WTC11 (cell line): ENCODE measurements at regions not wholly inside any gene's neighbourhood (a gene's known extent, or its start where the extent isn't known, plus 50 kb on each side); places are given as distances from the start of the nearest gene placed in this dataset.

Experiments
- ATAC-seq: fragments of 200-7000 bp; cut with Tn5 transposase; 2 replicates; pipeline ENCODE4 v1.10.0; 2021; ENCODE audit warnings: mild to moderate bottlenecking, moderate library complexity
- CTCF ChIA-PET: fragments of 300-600 bp; sonication (Branson Sonifier 250); formaldehyde crosslinking; loops from one replicate; lab custom pipeline; 2021; ENCODE audit warnings: antibody characterized with exemption; lab: Charles Lee
- POLR2A ChIA-PET: fragments of 350-600 bp; sonication (Branson Sonifier 250); formaldehyde crosslinking; loops from one replicate; lab custom pipeline; 2021; ENCODE audit warnings: antibody characterized with exemption; lab: Charles Lee
- DNase-seq: peaks from one replicate; pipeline ENCODE4 v3.0.0; 2021; ENCODE audit warnings: low spot score
- H3K27ac Mint-ChIP-seq: 2 replicates; pipeline ENCODE4 v1.8.0; 2021; ENCODE audit warnings: mixed read lengths
- H3K27me3 Mint-ChIP-seq: 2 replicates; pipeline ENCODE4 v1.8.0; 2021; ENCODE audit warnings: low read depth, mild to moderate bottlenecking, moderate library complexity, mixed read lengths
- H3K36me3 Mint-ChIP-seq: 2 replicates; pipeline ENCODE4 v1.8.0; 2021; ENCODE audit warnings: mixed read lengths
- H3K4me1 Mint-ChIP-seq: 2 replicates; pipeline ENCODE4 v1.8.0; 2022; ENCODE audit warnings: mixed read lengths
- H3K4me3 Mint-ChIP-seq: 2 replicates; pipeline ENCODE4 v1.8.0; 2021; ENCODE audit warnings: mild to moderate bottlenecking, moderate library complexity, mixed read lengths
- H3K9me3 Mint-ChIP-seq: 2 replicates; pipeline ENCODE4 v1.8.0; 2021; ENCODE audit warnings: mixed read lengths
- CDX4 ChIP-seq: fragments of 250-450 bp; sonication (Bioruptor Pico); IDR thresholded peaks from 2 replicates; pipeline ENCODE4 v1.9.0; 2021; ENCODE audit warnings: moderate library complexity, mild to moderate bottlenecking, inconsistent platforms, borderline replicate concordance
- E2F4 ChIP-seq: sonication (generic); formaldehyde crosslinking; IDR thresholded peaks from 2 replicates; pipeline ENCODE4 v1.8.1; 2022; ENCODE audit warnings: low read depth, mild to moderate bottlenecking, moderate library complexity, missing genetic modification reagents, borderline replicate concordance
- ESRRA ChIP-seq: sonication (generic); formaldehyde crosslinking; IDR thresholded peaks from 2 replicates; pipeline ENCODE4 v1.8.1; 2022; ENCODE audit warnings: mild to moderate bottlenecking, missing genetic modification reagents, borderline replicate concordance
- GRHL2 ChIP-seq: fragments of 250-450 bp; sonication (Bioruptor Pico); IDR thresholded peaks from 2 replicates; pipeline ENCODE4 v1.8.0; 2022; ENCODE audit warnings: mild to moderate bottlenecking, moderate library complexity; ENCODE audit not compliant: insufficient replicate concordance, severe bottlenecking
- GTF2I ChIP-seq: fragments of 250-450 bp; sonication (Bioruptor Pico); conservative IDR thresholded peaks from 2 replicates; pipeline ENCODE4 v1.4.0; 2021; ENCODE audit warnings: mild to moderate bottlenecking
- JAZF1 ChIP-seq: fragments of 250-450 bp; sonication (Bioruptor Pico); IDR thresholded peaks from 2 replicates; pipeline ENCODE4 v1.9.0; 2021; ENCODE audit warnings: moderate library complexity, mild to moderate bottlenecking, inconsistent platforms
- JUN ChIP-seq: sonication (generic); formaldehyde crosslinking; IDR thresholded peaks from 2 replicates; pipeline ENCODE4 v1.8.0; 2023; ENCODE audit warnings: mild to moderate bottlenecking, missing genetic modification reagents
- MLX ChIP-seq: sonication (generic); formaldehyde crosslinking; IDR thresholded peaks from 2 replicates; pipeline ENCODE4 v1.8.1; 2023; ENCODE audit warnings: mild to moderate bottlenecking, missing genetic modification reagents, moderate library complexity
- NR1H2 ChIP-seq: sonication (generic); formaldehyde crosslinking; IDR thresholded peaks from 2 replicates; pipeline ENCODE4 v1.9.0; 2021; ENCODE audit warnings: mild to moderate bottlenecking, moderate library complexity, missing genetic modification reagents
- NR3C1 ChIP-seq: sonication (generic); formaldehyde crosslinking; conservative IDR thresholded peaks from 2 replicates; pipeline ENCODE4 v1.8.1; 2023; ENCODE audit warnings: low read depth, mild to moderate bottlenecking, missing genetic modification reagents
- SMAD4 ChIP-seq: sonication (generic); formaldehyde crosslinking; IDR thresholded peaks from 2 replicates; pipeline ENCODE4 v1.8.0; 2022; ENCODE audit warnings: mild to moderate bottlenecking, missing genetic modification reagents
- SP1 ChIP-seq: sonication (generic); formaldehyde crosslinking; conservative IDR thresholded peaks from 2 replicates; pipeline ENCODE4 v1.8.1; 2022; ENCODE audit warnings: missing genetic modification reagents
- ZNF232 ChIP-seq: sonication (generic); formaldehyde crosslinking; IDR thresholded peaks from 2 replicates; pipeline ENCODE4 v1.8.0; 2022; ENCODE audit warnings: mild to moderate bottlenecking, missing genetic modification reagents
- ZNF281 ChIP-seq: sonication (generic); formaldehyde crosslinking; IDR thresholded peaks from 2 replicates; pipeline ENCODE4 v1.8.0; 2023; ENCODE audit warnings: mild to moderate bottlenecking, missing genetic modification reagents
- ZNF317 ChIP-seq: sonication (generic); formaldehyde crosslinking; IDR thresholded peaks from 2 replicates; pipeline ENCODE4 v1.8.1; 2023; ENCODE audit warnings: low read depth, mild to moderate bottlenecking, moderate library complexity, missing genetic modification reagents, borderline replicate concordance
- ZNF532 ChIP-seq: fragments of 250-450 bp; sonication (Bioruptor Pico); IDR thresholded peaks from 2 replicates; pipeline ENCODE4 v1.9.0; 2021; ENCODE audit warnings: mild to moderate bottlenecking, borderline replicate concordance
- ZNF671 ChIP-seq: fragments of 250-450 bp; sonication (Bioruptor Pico); IDR thresholded peaks from 2 replicates; pipeline ENCODE4 v1.8.0; 2021; ENCODE audit warnings: mild to moderate bottlenecking
- TF ChIP-seq, protein P1 (sequence below): sonication (generic); formaldehyde crosslinking; IDR thresholded peaks from 2 replicates; pipeline ENCODE4 v1.8.1; 2023; ENCODE audit warnings: mild to moderate bottlenecking, missing genetic modification reagents
- TF ChIP-seq, protein P2 (sequence below): sonication (generic); formaldehyde crosslinking; IDR thresholded peaks from 2 replicates; pipeline ENCODE4 v1.8.1; 2022; ENCODE audit warnings: missing genetic modification reagents, borderline replicate concordance

GRCh38 chr15:36325206-36325605 lies 254.2 kb upstream of the CDIN1 start:
- Mint-ChIP-seq H3K27ac (no peak overlapping the region), H3K27me3 (no peaks in the 10 kb centered on the region), H3K4me1 (no peaks in the 10 kb centered on the region), H3K36me3 (no peaks in the 10 kb centered on the region), H3K9me3 (peaks cover 5% of the 10 kb centered on the region; the same call in 1 of the 2 replicates), H3K4me3 (no peak overlapping the region)
- no peak for ATAC-seq
- no peak for DNase-seq
- ChIA-PET POLR2A (no interaction called here), CTCF (no interaction called here)
- TF ChIP-seq ZNF671 (no peak), GRHL2 (CRISPR knock-in tag) (no peak), ZNF532 (CRISPR knock-in tag) (no peak), JAZF1 (CRISPR knock-in tag) (no peak), SMAD4 (CRISPR knock-in tag) (no peak), NR1H2 (CRISPR knock-in tag) (no peak), ZNF232 (CRISPR knock-in tag) (no peak), ZNF317 (CRISPR knock-in tag) (no peak), ESRRA (CRISPR knock-in tag) (no peak), JUN (CRISPR knock-in tag) (no peak), CDX4 (no peak), GTF2I (CRISPR knock-in tag) (no peak), E2F4 (no peak), SP1 (CRISPR knock-in tag) (no peak), ZNF281 (CRISPR knock-in tag) (no peak), MLX (CRISPR knock-in tag) (no peak), NR3C1 (no peak)
- TF ChIP-seq, protein P1, sequence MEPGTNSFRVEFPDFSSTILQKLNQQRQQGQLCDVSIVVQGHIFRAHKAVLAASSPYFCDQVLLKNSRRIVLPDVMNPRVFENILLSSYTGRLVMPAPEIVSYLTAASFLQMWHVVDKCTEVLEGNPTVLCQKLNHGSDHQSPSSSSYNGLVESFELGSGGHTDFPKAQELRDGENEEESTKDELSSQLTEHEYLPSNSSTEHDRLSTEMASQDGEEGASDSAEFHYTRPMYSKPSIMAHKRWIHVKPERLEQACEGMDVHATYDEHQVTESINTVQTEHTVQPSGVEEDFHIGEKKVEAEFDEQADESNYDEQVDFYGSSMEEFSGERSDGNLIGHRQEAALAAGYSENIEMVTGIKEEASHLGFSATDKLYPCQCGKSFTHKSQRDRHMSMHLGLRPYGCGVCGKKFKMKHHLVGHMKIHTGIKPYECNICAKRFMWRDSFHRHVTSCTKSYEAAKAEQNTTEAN (CRISPR knock-in tag): no peak
- TF ChIP-seq, protein P2, sequence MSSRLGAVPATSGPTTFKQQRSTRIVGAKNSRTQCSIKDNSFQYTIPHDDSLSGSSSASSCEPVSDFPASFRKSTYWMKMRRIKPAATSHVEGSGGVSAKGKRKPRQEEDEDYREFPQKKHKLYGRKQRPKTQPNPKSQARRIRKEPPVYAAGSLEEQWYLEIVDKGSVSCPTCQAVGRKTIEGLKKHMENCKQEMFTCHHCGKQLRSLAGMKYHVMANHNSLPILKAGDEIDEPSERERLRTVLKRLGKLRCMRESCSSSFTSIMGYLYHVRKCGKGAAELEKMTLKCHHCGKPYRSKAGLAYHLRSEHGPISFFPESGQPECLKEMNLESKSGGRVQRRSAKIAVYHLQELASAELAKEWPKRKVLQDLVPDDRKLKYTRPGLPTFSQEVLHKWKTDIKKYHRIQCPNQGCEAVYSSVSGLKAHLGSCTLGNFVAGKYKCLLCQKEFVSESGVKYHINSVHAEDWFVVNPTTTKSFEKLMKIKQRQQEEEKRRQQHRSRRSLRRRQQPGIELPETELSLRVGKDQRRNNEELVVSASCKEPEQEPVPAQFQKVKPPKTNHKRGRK: no peak
